IMR-90 (cell line): ENCODE measurements at regions not wholly inside any gene's neighbourhood (a gene's known extent, or its start where the extent isn't known, plus 50 kb on each side); places are given as distances from the start of the nearest gene placed in this dataset.

Experiments used
- ATAC-seq: fragments of 200-7000 bp; cut with Tn5 transposase; 2 replicates; pipeline ENCODE4 v1.9.1; 2020; ENCODE audit warnings: low read depth, mild to moderate bottlenecking, moderate library complexity
- BruUV-seq: library from RNA; stranded (reverse); fragments of 400-500 nt; replicated peaks from 2 replicates; lab custom pipeline; 2021; lab: Mats Ljungman, UMichigan
- CTCF ChIA-PET: fragments of 300-600 bp; formaldehyde crosslinking; extraction: SDS; loops from one replicate; lab custom pipeline; 2021; ENCODE audit warnings: antibody characterized with exemption; lab: Yijun Ruan, JAX
- POLR2A ChIA-PET: fragments of 300-600 bp; sonication (Branson Sonifier 250); formaldehyde crosslinking; loops from one replicate; lab custom pipeline; 2022; ENCODE audit warnings: antibody characterized with exemption; ENCODE audit not compliant: unreplicated experiment; lab: Charles Lee
- DNase-seq: peaks from one replicate; pipeline ENCODE4 v3.0.0; 2013
- H2AFZ ChIP-seq: replicated peaks from 2 replicates; pipeline ENCODE3; 2013; ENCODE audit warnings: low read length, mild to moderate bottlenecking; ENCODE audit not compliant: poor library complexity
- H2AK5ac ChIP-seq: 2 replicates; pipeline ENCODE4 v1.6.1; 2013; ENCODE audit warnings: low read depth, low read length, inconsistent platforms
- H2AK9ac ChIP-seq: replicated peaks from 2 replicates; pipeline ENCODE3; 2013; ENCODE audit warnings: mild to moderate bottlenecking, low read depth, low read length, moderate library complexity; ENCODE audit not compliant: poor library complexity
- H2BK120ac ChIP-seq: 2 replicates; pipeline ENCODE4 v1.6.1; 2013; ENCODE audit warnings: low read depth, low read length, inconsistent platforms
- H2BK15ac ChIP-seq: 3 replicates; pipeline ENCODE4 v1.6.1; 2013; ENCODE audit warnings: low read depth, low read length, inconsistent platforms
- H2BK20ac ChIP-seq: 2 replicates; pipeline ENCODE4 v1.6.1; 2013; ENCODE audit warnings: low read depth, mild to moderate bottlenecking, inconsistent platforms, low read length, moderate library complexity
- H2BK5ac ChIP-seq: 2 replicates; pipeline ENCODE4 v1.6.1; 2013; ENCODE audit warnings: mild to moderate bottlenecking, low read depth, low read length, inconsistent platforms; ENCODE audit not compliant: poor library complexity, severe bottlenecking
- H3K14ac ChIP-seq: replicated peaks from 2 replicates; pipeline ENCODE4 v1.6.1; 2013; ENCODE audit warnings: low read depth, low read length, inconsistent platforms
- H3K18ac ChIP-seq: 2 replicates; pipeline ENCODE4 v1.6.1; 2013; ENCODE audit warnings: low read depth, low read length, control low read depth
- H3K23ac ChIP-seq: 2 replicates; pipeline ENCODE4 v1.6.1; 2013; ENCODE audit warnings: low read depth, low read length, inconsistent platforms
- H3K27ac ChIP-seq: 2 replicates; pipeline ENCODE4 v1.5.1; 2013; ENCODE audit warnings: mild to moderate bottlenecking, control low read depth, low read length; ENCODE audit not compliant: insufficient read depth
- H3K27me3 ChIP-seq: 2 replicates; pipeline ENCODE4 v1.6.1; 2013; ENCODE audit warnings: low read length; ENCODE audit not compliant: control insufficient read depth, insufficient read depth
- H3K36me3 ChIP-seq: 2 replicates; pipeline ENCODE4 v1.6.1; 2013; ENCODE audit warnings: low read length, mixed read lengths; ENCODE audit not compliant: control insufficient read depth, insufficient read depth
- H3K4ac ChIP-seq: 2 replicates; pipeline ENCODE4 v1.6.1; 2013; ENCODE audit warnings: low read depth, low read length, inconsistent platforms
- H3K4me1 ChIP-seq: 2 replicates; pipeline ENCODE4 v1.6.1; 2013; ENCODE audit warnings: low read length, mixed read lengths; ENCODE audit not compliant: control insufficient read depth, insufficient read depth
- H3K4me2 ChIP-seq: 2 replicates; pipeline ENCODE4 v1.6.1; 2013; ENCODE audit warnings: low read depth, mild to moderate bottlenecking, control low read depth, low read length, moderate library complexity
- H3K4me3 ChIP-seq: 2 replicates; pipeline ENCODE4 v1.5.1; 2013; ENCODE audit warnings: low read depth, mild to moderate bottlenecking, control low read depth, low read length, moderate library complexity; ENCODE audit not compliant: insufficient read depth
- H3K56ac ChIP-seq: 2 replicates; pipeline ENCODE4 v1.6.1; 2013; ENCODE audit warnings: low read length, inconsistent platforms; ENCODE audit not compliant: insufficient read depth; ENCODE audit errors: extremely low read depth
- H3K79me1 ChIP-seq, 2 experiments: 2 replicates each; pipeline ENCODE4 v1.6.1; 2013; ENCODE audit warnings: low read length in 2 of 2, inconsistent platforms in 1 of 2, low read depth in 1 of 2
- H3K9ac ChIP-seq: 2 replicates; pipeline ENCODE4 v1.6.1; 2013; ENCODE audit warnings: low read depth, low read length, control low read depth
- H3K9me1 ChIP-seq: 2 replicates; pipeline ENCODE4 v1.6.1; 2013; ENCODE audit warnings: low read length, inconsistent platforms; ENCODE audit not compliant: insufficient read depth
- H3K9me3 ChIP-seq: 2 replicates; pipeline ENCODE4 v1.6.1; 2013; ENCODE audit warnings: low read length; ENCODE audit not compliant: control insufficient read depth, insufficient read depth
- H4K20me1 ChIP-seq: 2 replicates; pipeline ENCODE4 v1.6.1; 2013; ENCODE audit warnings: low read length, inconsistent platforms; ENCODE audit not compliant: insufficient read depth
- H4K5ac ChIP-seq: 2 replicates; pipeline ENCODE4 v1.6.1; 2013; ENCODE audit warnings: mild to moderate bottlenecking, low read depth, low read length, control low read depth
- H4K8ac ChIP-seq, 2 experiments: 2 replicates each; pipeline ENCODE4 v1.6.1; 2013; ENCODE audit warnings: low read depth in 2 of 2, low read length in 2 of 2, control low read depth in 1 of 2, inconsistent platforms in 1 of 2
- H4K91ac ChIP-seq: 2 replicates; pipeline ENCODE4 v1.6.1; 2013; ENCODE audit warnings: low read depth, low read length, inconsistent platforms; ENCODE audit not compliant: insufficient read depth
- BHLHE40 ChIP-seq: fragments of 150-350 bp; IDR thresholded peaks from 2 replicates; pipeline ENCODE4 v1.6.1; 2016; ENCODE audit warnings: mild to moderate bottlenecking, low read depth, low read length
- CEBPB ChIP-seq: IDR thresholded peaks from 2 replicates; pipeline ENCODE4 v1.6.1; 2012; ENCODE audit warnings: low read depth, low read length, improper control_type of control experiment
- CHD1 ChIP-seq: IDR thresholded peaks from 2 replicates; pipeline ENCODE4 v1.6.1; 2012; ENCODE audit warnings: low read depth, low read length, improper control_type of control experiment
- CTCF ChIP-seq: conservative IDR thresholded peaks from 2 replicates; pipeline ENCODE4 v1.5.1; 2012; ENCODE audit warnings: mild to moderate bottlenecking, low read depth, low read length, improper control_type of control experiment
- ELK1 ChIP-seq: fragments of 150-350 bp; IDR thresholded peaks from 2 replicates; pipeline ENCODE4 v1.6.1; 2016; ENCODE audit warnings: low read depth, mild to moderate bottlenecking, low read length, moderate library complexity, borderline replicate concordance
- FOS ChIP-seq: fragments of 150-350 bp; IDR thresholded peaks from 2 replicates; pipeline ENCODE4 v1.6.1; 2016; ENCODE audit warnings: low read depth, low read length
- MAFK ChIP-seq: IDR thresholded peaks from 2 replicates; pipeline ENCODE4 v1.6.1; 2012; ENCODE audit warnings: low read depth, low read length, improper control_type of control experiment
- MAZ ChIP-seq: IDR thresholded peaks from 2 replicates; pipeline ENCODE4 v1.6.1; 2012; ENCODE audit warnings: low read depth, mild to moderate bottlenecking, low read length, improper control_type of control experiment, moderate library complexity, borderline replicate concordance
- MXI1 ChIP-seq: IDR thresholded peaks from 2 replicates; pipeline ENCODE4 v1.6.1; 2012; ENCODE audit warnings: low read depth, mild to moderate bottlenecking, low read length, moderate library complexity, borderline replicate concordance
- NFE2L2 ChIP-seq: fragments of 150-350 bp; IDR thresholded peaks from 2 replicates; pipeline ENCODE4 v1.6.1; 2016; ENCODE audit warnings: low read depth, mild to moderate bottlenecking, low read length
- POLR2A ChIP-seq: IDR thresholded peaks from 2 replicates; pipeline ENCODE4 v1.6.1; 2012; ENCODE audit warnings: mild to moderate bottlenecking, low read depth, low read length
- RAD21 ChIP-seq: IDR thresholded peaks from 2 replicates; pipeline ENCODE4 v1.6.1; 2012; ENCODE audit warnings: low read length, improper control_type of control experiment
- RCOR1 ChIP-seq: IDR thresholded peaks from 2 replicates; pipeline ENCODE4 v1.6.1; 2012; ENCODE audit warnings: mild to moderate bottlenecking, low read length, improper control_type of control experiment; ENCODE audit not compliant: insufficient replicate concordance
- RFX5 ChIP-seq: IDR thresholded peaks from 2 replicates; pipeline ENCODE4 v1.8.0; 2012; ENCODE audit warnings: low read depth, mild to moderate bottlenecking, low read length, moderate library complexity
- SMC3 ChIP-seq: fragments of 150-350 bp; IDR thresholded peaks from 2 replicates; pipeline ENCODE4 v1.6.1; 2016; ENCODE audit warnings: low read depth, mild to moderate bottlenecking, antibody characterized with exemption, low read length, moderate library complexity
- USF2 ChIP-seq: fragments of 150-350 bp; IDR thresholded peaks from 2 replicates; pipeline ENCODE4 v1.6.1; 2017; ENCODE audit warnings: mild to moderate bottlenecking, antibody characterized with exemption, low read length, low read depth
- WGBS, 2 experiments: methylation state at CpG; one replicate each; pipeline versions ENCODE4 v1.1.5 to v1.1.7; 2013; ENCODE audit warnings: missing lambda C conversion rate in 2 of 2; ENCODE audit not compliant: insufficient read length in 1 of 2; ENCODE audit errors: extremely low coverage in 2 of 2; 5-methylcytosine and 5-hydroxymethylcytosine counted together
- dilution Hi-C: fragments of 300-500 bp; cut with HindIII; formaldehyde crosslinking; loops from one replicate; pipeline ENCODE4 v1.14.3; 2018; ENCODE audit warnings: low sequenced_read_pairs; ENCODE audit not compliant: unreplicated experiment
- in situ Hi-C: fragments of 300-500 bp; cut with MboI; formaldehyde crosslinking; loops from 3 replicates; pipeline ENCODE4 v1.14.3; 2019; ENCODE audit warnings: low sequenced_read_pairs, inconsistent platforms, mixed read lengths
- intact Hi-C: fragments of 100-400 bp; cut with micrococcal nuclease; formaldehyde crosslinking; loops from 2 replicates; pipeline ENCODE4 v1.10.0; 2022

- no peak overlapping the region for H2BK120ac ChIP-seq
- no peak overlapping the region for H3K56ac ChIP-seq
- no peak overlapping the region for H3K23ac ChIP-seq
- no peak overlapping the region for H3K18ac ChIP-seq
- ATAC-seq, result no peak
- H4K5ac ChIP-seq, result no peak overlapping the region
- no CpG with 5 or more reads among the region's 1 CpG for WGBS, 2 experiments
- no peak overlapping the region for H2BK15ac ChIP-seq
- DNase-seq, result no peak
- no peak overlapping the region for H3K27ac ChIP-seq
- H2AK5ac ChIP-seq, result no peak overlapping the region
- intact Hi-C loops, result no loop called here
- no peaks in the 10 kb centered on the region for H3K9me3 ChIP-seq
- no peak overlapping the region for H2AFZ ChIP-seq
- CTCF ChIA-PET, result no interaction called here
- no TSS peak for BruUV-seq
- H4K8ac ChIP-seq, result no peak overlapping the region
- no peaks in the 10 kb centered on the region for H3K36me3 ChIP-seq
- TF ChIP-seq MAFK (no peak), SMC3 (no peak), CTCF (no peak), RCOR1 (no peak), RFX5 (no peak), MAZ (no peak), BHLHE40 (no peak), RAD21 (no peak), CEBPB (no peak), FOS (no peak), ELK1 (no peak), MXI1 (no peak), CHD1 (no peak), NFE2L2 (no peak), POLR2A (no peak), USF2 (no peak)
- H3K14ac ChIP-seq, result no peak overlapping the region
- no peak overlapping the region for H2BK20ac ChIP-seq
- no peaks in the 10 kb centered on the region for H3K9me1 ChIP-seq
- no peak overlapping the region for H3K4me3 ChIP-seq
- H3K27me3 ChIP-seq, result no peaks in the 10 kb centered on the region
- H2BK5ac ChIP-seq, result no peak overlapping the region
- no peak overlapping the region for H3K9ac ChIP-seq
- no peak overlapping the region for H3K4me2 ChIP-seq
- POLR2A ChIA-PET, result no interaction called here
- H3K4me1 ChIP-seq, result no peaks in the 10 kb centered on the region
- no peak overlapping the region for H3K4ac ChIP-seq
- dilution Hi-C loops, result no loop called here
- H3K79me1 ChIP-seq, result no peaks in the 10 kb centered on the region
- in situ Hi-C loops, result no loop called here
- no peak overlapping the region for H4K91ac ChIP-seq
- H4K20me1 ChIP-seq, result no peaks in the 10 kb centered on the region
- no peak overlapping the region for H2AK9ac ChIP-seq
These were observed 461.0 kb downstream of the GRXCR1 start for GRCh38 chr4:43353552-43353951.
